Hindlimb muscle (tissue), 1 donor: ENCODE measurements at regions not wholly inside any gene's neighbourhood (a gene's known extent, or its start where the extent isn't known, plus 50 kb on each side); places are given as distances from the start of the nearest gene placed in this dataset.
A peak's percentile ranks its signal among the peaks of the same experiment; 100 is the strongest.
"Not testable (repeated sequence)": the region's sequence is repeated elsewhere in the genome, so short reads cannot be mapped to it uniquely, and the experiment has no call there.

Source experiments
- DNase-seq: peaks from one replicate; pipeline ENCODE4 v3.0.0-alpha.2; 2013

- DNase-seq: not testable (repeated sequence)
Measured at GRCh38 chr9:80970377-80970776, 719.0 kb downstream of the TLE1 start.

- no peak for DNase-seq
Measured at GRCh38 chr9:80968611-80969010, 720.7 kb downstream of the TLE1 start.

- DNase-seq: no peak
Measured at GRCh38 chr9:80964914-80965313, 724.4 kb downstream of the TLE1 start.

GRCh38 chr9:80964374-80964773, 725.0 kb downstream of the TLE1 start:
- DNase-seq: no peak

GRCh38 chr9:80957801-80958200, 731.5 kb downstream of the TLE1 start:
- no peak for DNase-seq

GRCh38 chr9:80954521-80954920, 734.8 kb downstream of the TLE1 start:
- no peak for DNase-seq

- DNase-seq: no peak
Measured at GRCh38 chr9:80952363-80952922, 736.9 kb downstream of the TLE1 start.

- DNase-seq: no peak
Measured at GRCh38 chr9:80951675-80952074, 737.7 kb downstream of the TLE1 start.

GRCh38 chr9:80948876-80949275, 740.5 kb downstream of the TLE1 start:
- no peak for DNase-seq

GRCh38 chr9:80948066-80948465, 741.3 kb downstream of the TLE1 start:
- no peak for DNase-seq

GRCh38 chr9:80946496-80947170, 742.7 kb downstream of the TLE1 start:
- DNase-seq: no peak

GRCh38 chr9:80945436-80945835, 743.9 kb downstream of the TLE1 start:
- no peak for DNase-seq

GRCh38 chr9:80937645-80938044, 751.7 kb downstream of the TLE1 start:
- DNase-seq: no peak

GRCh38 chr9:80934095-80934494, 755.3 kb downstream of the TLE1 start:
- peak; percentile 50 for DNase-seq

- DNase-seq: no peak
Measured at GRCh38 chr9:80932947-80933780, 756.2 kb downstream of the TLE1 start.

- DNase-seq: no peak
Measured at GRCh38 chr9:80932181-80932580, 757.2 kb downstream of the TLE1 start.

- DNase-seq: no peak
Measured at GRCh38 chr9:80931163-80931562, 758.2 kb downstream of the TLE1 start.

GRCh38 chr9:80928697-80929096, 760.6 kb downstream of the TLE1 start:
- DNase-seq: no peak

- no peak for DNase-seq
Measured at GRCh38 chr9:80926611-80927010, 762.7 kb downstream of the TLE1 start.

GRCh38 chr9:80922544-80922943, 766.8 kb downstream of the TLE1 start:
- no peak for DNase-seq

- no peak for DNase-seq
Measured at GRCh38 chr9:80906728-80907127, 782.6 kb downstream of the TLE1 start.

- no peak for DNase-seq
Measured at GRCh38 chr9:80899208-80899607, 790.1 kb downstream of the TLE1 start.

- DNase-seq: no peak
Measured at GRCh38 chr9:80893190-80893589, 796.2 kb downstream of the TLE1 start.

- DNase-seq: no peak
Measured at GRCh38 chr9:80892703-80893102, 796.6 kb downstream of the TLE1 start.
